ENCODE measurements at regions not wholly inside any gene's neighbourhood (a gene's known extent, or its start where the extent isn't known, plus 50 kb on each side); places are given as distances from the start of the nearest gene placed in this dataset.

DNA sequence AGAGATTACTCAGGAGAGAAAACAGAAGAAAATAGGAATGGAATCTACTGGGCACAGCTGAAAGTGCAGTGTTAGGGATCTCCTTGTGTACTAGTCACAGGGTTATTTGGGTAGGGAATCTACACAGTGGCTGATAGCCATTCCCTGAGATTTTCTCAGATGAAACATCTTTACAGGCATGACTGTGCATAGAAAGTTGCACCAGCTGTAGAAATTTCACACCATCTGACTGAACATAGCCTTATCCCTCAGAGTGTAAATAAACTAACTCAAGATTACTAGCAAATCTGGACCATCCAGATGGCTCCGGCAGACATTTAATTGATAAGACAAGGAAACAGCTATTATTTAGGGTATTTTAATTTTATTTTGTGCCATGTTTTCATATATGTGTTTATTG lies 2053.5 kb upstream of the TENM3 start:
- TF ChIP-seq, protein P1, sequence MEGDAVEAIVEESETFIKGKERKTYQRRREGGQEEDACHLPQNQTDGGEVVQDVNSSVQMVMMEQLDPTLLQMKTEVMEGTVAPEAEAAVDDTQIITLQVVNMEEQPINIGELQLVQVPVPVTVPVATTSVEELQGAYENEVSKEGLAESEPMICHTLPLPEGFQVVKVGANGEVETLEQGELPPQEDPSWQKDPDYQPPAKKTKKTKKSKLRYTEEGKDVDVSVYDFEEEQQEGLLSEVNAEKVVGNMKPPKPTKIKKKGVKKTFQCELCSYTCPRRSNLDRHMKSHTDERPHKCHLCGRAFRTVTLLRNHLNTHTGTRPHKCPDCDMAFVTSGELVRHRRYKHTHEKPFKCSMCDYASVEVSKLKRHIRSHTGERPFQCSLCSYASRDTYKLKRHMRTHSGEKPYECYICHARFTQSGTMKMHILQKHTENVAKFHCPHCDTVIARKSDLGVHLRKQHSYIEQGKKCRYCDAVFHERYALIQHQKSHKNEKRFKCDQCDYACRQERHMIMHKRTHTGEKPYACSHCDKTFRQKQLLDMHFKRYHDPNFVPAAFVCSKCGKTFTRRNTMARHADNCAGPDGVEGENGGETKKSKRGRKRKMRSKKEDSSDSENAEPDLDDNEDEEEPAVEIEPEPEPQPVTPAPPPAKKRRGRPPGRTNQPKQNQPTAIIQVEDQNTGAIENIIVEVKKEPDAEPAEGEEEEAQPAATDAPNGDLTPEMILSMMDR (IDR thresholded peaks at IDR 0.05): no peak
- no peak for TF ChIP-seq POLR2A (IDR thresholded peaks at IDR 0.05)
- no peak for TF ChIP-seq POLR2AphosphoS5 (IDR thresholded peaks at IDR 0.05; ENCODE audit: insufficient read depth in 1 of 2, low read depth in 1 of 2)

Measured in vagina (tissue), 2 donors.